Stimulated activated CD4-positive, alpha-beta T cell treated with anti-CD3 and anti-CD28 coated beads, Interleukin-1b, Interleukin-23, amount 100 ng/mL, for 1 hour (primary cell): ENCODE measurements at regions not wholly inside any gene's neighbourhood (a gene's known extent, or its start where the extent isn't known, plus 50 kb on each side); places are given as distances from the start of the nearest gene placed in this dataset.

Experiments used
- DNase-seq, 2 donors: peaks; one replicate each; pipeline ENCODE4 v3.0.0-alpha.2; 2020; ENCODE audit warnings: low read depth in 2 of 2

GRCh38 chr18:54769526-54770464 is 58.5 kb upstream of the RAB27B start:
- no peak for DNase-seq

GRCh38 chr18:54772056-54772455 is 56.2 kb upstream of the RAB27B start:
- no peak for DNase-seq

GRCh38 chr18:54774423-54774822 is 53.9 kb upstream of the RAB27B start:
- DNase-seq = no peak

DNA sequence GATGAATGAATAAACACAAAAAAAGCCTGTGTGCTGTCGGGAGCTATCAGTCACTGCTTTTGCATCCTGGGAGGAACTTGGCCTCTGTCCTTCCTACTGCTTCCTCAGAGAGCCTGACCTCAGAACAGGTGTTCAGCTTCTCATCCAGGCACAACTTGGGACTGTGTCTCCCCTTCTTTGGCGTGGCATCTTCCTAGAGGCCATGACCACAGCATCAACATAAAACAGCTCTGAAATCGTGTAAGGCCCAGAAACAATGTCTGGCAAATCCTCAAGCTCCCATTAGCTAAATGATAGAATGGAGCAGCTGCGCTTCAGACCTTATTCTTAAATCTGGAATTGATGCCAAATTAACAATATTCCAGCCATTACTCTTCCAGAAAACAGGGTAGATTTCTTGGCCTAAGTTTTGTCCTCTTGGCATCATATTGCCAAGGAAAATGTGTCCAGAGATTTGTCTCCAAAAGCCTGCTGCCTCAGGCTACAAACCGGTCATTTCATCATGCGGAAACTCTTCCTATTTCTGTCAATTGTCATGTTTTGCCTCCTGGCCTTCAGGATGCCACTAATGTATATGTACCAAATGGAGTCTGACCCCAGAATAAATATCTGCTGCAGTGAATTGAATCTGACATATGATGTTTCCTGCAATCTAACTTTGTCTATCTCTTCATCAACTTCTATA is 53.2 kb upstream of the RAB27B start:
- no peak for DNase-seq

GRCh38 chr18:54775686-54776085 is 52.6 kb upstream of the RAB27B start:
- no peak for DNase-seq

DNA sequence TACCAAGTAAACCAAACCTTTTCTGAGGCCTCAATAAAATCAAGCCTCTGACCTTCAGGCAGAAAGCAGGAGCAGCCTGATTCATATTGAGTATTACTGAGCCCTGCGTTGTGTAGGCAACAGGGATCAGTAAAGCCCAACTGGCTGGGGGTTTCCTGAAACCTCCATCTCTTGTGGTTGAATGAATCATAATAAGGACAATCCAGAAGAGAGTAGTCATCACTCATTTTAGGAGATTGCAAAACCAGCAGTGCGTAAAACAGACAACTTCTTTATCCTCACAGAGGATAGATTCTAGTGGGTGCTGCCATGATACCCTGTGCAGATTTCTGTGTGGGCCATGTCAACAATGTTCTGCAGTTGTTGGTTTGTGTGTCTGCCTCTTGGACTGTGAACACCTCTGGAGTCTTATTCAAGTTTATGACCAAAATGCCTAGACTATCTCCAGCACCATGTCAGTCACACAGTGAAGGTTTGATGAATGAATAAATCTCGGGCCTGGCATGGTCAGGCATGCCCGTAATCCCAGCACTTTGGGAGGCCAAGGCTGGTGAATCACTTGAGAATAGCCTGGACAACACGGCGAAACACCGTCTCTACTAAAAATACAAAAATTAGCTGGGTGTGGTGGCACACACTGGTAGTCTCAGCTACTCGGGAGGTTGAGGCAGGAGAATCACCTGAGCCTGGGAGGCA is 51.8 kb upstream of the RAB27B start:
- DNase-seq = no peak

GRCh38 chr18:54777118-54777791 is 51.0 kb upstream of the RAB27B start:
- DNase-seq = no peak

GRCh38 chr18:54777989-54778388 is 50.3 kb upstream of the RAB27B start:
- DNase-seq = no peak
